PC-3 (cell line): ENCODE measurements at regions not wholly inside any gene's neighbourhood (a gene's known extent, or its start where the extent isn't known, plus 50 kb on each side); places are given as distances from the start of the nearest gene placed in this dataset.

ENCODE experiments used
- ATAC-seq: fragments of 200-7000 bp; cut with Tn5 transposase; 2 replicates; pipeline ENCODE4 v1.9.1; 2020; ENCODE audit warnings: mild to moderate bottlenecking, moderate library complexity
- BruUV-seq: library from RNA; stranded (reverse); fragments of 400-500 nt; replicated peaks from 2 replicates; lab custom pipeline; 2021; lab: Mats Ljungman, UMichigan
- CTCF ChIA-PET: fragments of 300-600 bp; sonication (Branson Sonifier 250); formaldehyde crosslinking; loops from one replicate; lab custom pipeline; 2022; ENCODE audit warnings: antibody characterized with exemption; lab: Charles Lee
- POLR2A ChIA-PET: fragments of 300-600 bp; sonication (Branson Sonifier 250); formaldehyde crosslinking; loops from one replicate; lab custom pipeline; 2022; ENCODE audit warnings: antibody characterized with exemption; ENCODE audit not compliant: unreplicated experiment; lab: Charles Lee
- DNase-seq: peaks from one replicate; pipeline ENCODE4 v3.0.0-alpha.2; 2015
- H2AFZ ChIP-seq: fragments of 300-600 bp; sonication (generic); 2 replicates; pipeline ENCODE4 v1.6.0; 2016; ENCODE audit warnings: antibody characterized with exemption, low read length
- H3F3A ChIP-seq: fragments of 300-600 bp; sonication (generic); one replicate; pipeline ENCODE4 v1.6.0; 2017; ENCODE audit warnings: antibody characterized with exemption, low read length, control low read depth, mild to moderate bottlenecking; ENCODE audit not compliant: unreplicated experiment
- H3K27ac ChIP-seq: fragments of 300-600 bp; sonication (generic); 2 replicates; pipeline ENCODE4 v1.5.1; 2016; ENCODE audit warnings: mild to moderate bottlenecking, low read length
- H3K27me3 ChIP-seq: fragments of 300-600 bp; sonication (generic); 2 replicates; pipeline ENCODE4 v1.6.1; 2016; ENCODE audit warnings: low read length, mixed read lengths
- H3K36me3 ChIP-seq: fragments of 300-600 bp; sonication (generic); 2 replicates; pipeline ENCODE4 v1.6.1; 2016; ENCODE audit warnings: low read depth, mixed run types, low read length, mixed read lengths
- H3K4me1 ChIP-seq: fragments of 300-600 bp; sonication (generic); 2 replicates; pipeline ENCODE4 v1.5.1; 2016; ENCODE audit warnings: low read length; ENCODE audit not compliant: insufficient read depth
- H3K4me2 ChIP-seq: fragments of 300-600 bp; sonication (generic); 2 replicates; pipeline ENCODE4 v1.6.0; 2016; ENCODE audit warnings: low read length
- H3K4me3 ChIP-seq: fragments of 300-600 bp; sonication (generic); 2 replicates; pipeline ENCODE4 v1.5.1; 2016; ENCODE audit warnings: mild to moderate bottlenecking, low read length, mixed read lengths
- H3K79me2 ChIP-seq: fragments of 300-600 bp; sonication (generic); 2 replicates; pipeline ENCODE4 v1.6.1; 2017; ENCODE audit warnings: low read length, mixed read lengths
- H3K9ac ChIP-seq: fragments of 300-600 bp; sonication (generic); 2 replicates; pipeline ENCODE4 v1.6.0; 2016; ENCODE audit warnings: mild to moderate bottlenecking, low read length
- H3K9me2 ChIP-seq: fragments of 300-600 bp; sonication (generic); replicated peaks from 2 replicates; pipeline ENCODE4 v1.6.1; 2016; ENCODE audit warnings: mixed run types, low read length, mixed read lengths
- H3K9me3 ChIP-seq: fragments of 300-600 bp; sonication (generic); 2 replicates; pipeline ENCODE4 v1.6.1; 2016; ENCODE audit warnings: low read length, mixed read lengths
- H4K20me1 ChIP-seq: fragments of 300-600 bp; sonication (generic); 2 replicates; pipeline ENCODE4 v1.6.1; 2016; ENCODE audit warnings: low read length, mixed read lengths
- EZH2 ChIP-seq: fragments of 300-600 bp; sonication (generic); IDR thresholded peaks from one replicate; pipeline ENCODE4 v1.6.1; 2017; ENCODE audit warnings: antibody characterized with exemption, mild to moderate bottlenecking, low read length; ENCODE audit not compliant: unreplicated experiment
- EZH2phosphoT487 ChIP-seq: fragments of 300-600 bp; sonication (generic); IDR thresholded peaks from 2 replicates; pipeline ENCODE4 v1.6.1; 2018; ENCODE audit warnings: mild to moderate bottlenecking, antibody characterized with exemption, low read length, borderline replicate concordance
- intact Hi-C: fragments of 100-400 bp; cut with micrococcal nuclease; formaldehyde crosslinking; loops from 2 replicates; pipeline ENCODE4 v1.9.0; 2023
- TF ChIP-seq, protein P1 (sequence below): fragments of 300-600 bp; sonication (generic); conservative IDR thresholded peaks from 2 replicates; pipeline ENCODE4 v1.5.1; 2017; ENCODE audit warnings: antibody characterized with exemption, low read depth, mild to moderate bottlenecking, low read length

DNA sequence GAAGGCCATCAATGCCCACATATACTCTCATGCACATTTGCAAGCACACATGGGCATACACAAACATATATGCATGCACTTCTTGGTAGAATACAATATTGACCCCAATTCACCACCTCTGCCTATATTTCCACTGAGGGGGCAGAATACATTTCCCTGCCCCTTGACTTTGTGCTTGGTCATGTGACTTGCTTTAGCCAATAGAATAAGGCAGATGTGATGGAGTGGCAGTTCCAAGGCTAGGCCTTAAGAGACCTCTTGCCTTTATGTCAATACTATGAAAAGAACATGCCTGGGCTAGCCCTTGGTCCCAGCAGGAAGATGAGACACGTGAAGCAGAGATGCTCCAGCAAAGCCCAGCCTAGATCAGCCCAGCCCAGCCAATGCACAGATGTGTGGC, 66.0 kb upstream of the GRIK3 start:
- TF ChIP-seq, protein P1, sequence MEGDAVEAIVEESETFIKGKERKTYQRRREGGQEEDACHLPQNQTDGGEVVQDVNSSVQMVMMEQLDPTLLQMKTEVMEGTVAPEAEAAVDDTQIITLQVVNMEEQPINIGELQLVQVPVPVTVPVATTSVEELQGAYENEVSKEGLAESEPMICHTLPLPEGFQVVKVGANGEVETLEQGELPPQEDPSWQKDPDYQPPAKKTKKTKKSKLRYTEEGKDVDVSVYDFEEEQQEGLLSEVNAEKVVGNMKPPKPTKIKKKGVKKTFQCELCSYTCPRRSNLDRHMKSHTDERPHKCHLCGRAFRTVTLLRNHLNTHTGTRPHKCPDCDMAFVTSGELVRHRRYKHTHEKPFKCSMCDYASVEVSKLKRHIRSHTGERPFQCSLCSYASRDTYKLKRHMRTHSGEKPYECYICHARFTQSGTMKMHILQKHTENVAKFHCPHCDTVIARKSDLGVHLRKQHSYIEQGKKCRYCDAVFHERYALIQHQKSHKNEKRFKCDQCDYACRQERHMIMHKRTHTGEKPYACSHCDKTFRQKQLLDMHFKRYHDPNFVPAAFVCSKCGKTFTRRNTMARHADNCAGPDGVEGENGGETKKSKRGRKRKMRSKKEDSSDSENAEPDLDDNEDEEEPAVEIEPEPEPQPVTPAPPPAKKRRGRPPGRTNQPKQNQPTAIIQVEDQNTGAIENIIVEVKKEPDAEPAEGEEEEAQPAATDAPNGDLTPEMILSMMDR, result no peak
- TF ChIP-seq EZH2phosphoT487 (no peak), EZH2 (no peak)
- Histone ChIP-seq H3K4me3 (no peak overlapping the region), H3K9me3 (no peaks in the 10 kb centered on the region), H3K27me3 (no peaks in the 10 kb centered on the region), H3K4me1 (0 out of 2 replicates have a peak, but pooled peaks cover 4% of the 10 kb centered on the region), H3K9me2 (no peaks in the 10 kb centered on the region), H3K9ac (no peak overlapping the region), H3K27ac (no peak overlapping the region), H3F3A (no peaks in the 10 kb centered on the region), H3K79me2 (no peaks in the 10 kb centered on the region), H2AFZ (no peak overlapping the region), H3K4me2 (no peak overlapping the region), H3K36me3 (no peaks in the 10 kb centered on the region), H4K20me1 (no peaks in the 10 kb centered on the region)
- intact Hi-C loops, result no loop called here
- POLR2A ChIA-PET, result no interaction called here
- ATAC-seq, result no peak
- no peak for DNase-seq
- CTCF ChIA-PET, result no interaction called here
- no TSS peak for BruUV-seq

DNA sequence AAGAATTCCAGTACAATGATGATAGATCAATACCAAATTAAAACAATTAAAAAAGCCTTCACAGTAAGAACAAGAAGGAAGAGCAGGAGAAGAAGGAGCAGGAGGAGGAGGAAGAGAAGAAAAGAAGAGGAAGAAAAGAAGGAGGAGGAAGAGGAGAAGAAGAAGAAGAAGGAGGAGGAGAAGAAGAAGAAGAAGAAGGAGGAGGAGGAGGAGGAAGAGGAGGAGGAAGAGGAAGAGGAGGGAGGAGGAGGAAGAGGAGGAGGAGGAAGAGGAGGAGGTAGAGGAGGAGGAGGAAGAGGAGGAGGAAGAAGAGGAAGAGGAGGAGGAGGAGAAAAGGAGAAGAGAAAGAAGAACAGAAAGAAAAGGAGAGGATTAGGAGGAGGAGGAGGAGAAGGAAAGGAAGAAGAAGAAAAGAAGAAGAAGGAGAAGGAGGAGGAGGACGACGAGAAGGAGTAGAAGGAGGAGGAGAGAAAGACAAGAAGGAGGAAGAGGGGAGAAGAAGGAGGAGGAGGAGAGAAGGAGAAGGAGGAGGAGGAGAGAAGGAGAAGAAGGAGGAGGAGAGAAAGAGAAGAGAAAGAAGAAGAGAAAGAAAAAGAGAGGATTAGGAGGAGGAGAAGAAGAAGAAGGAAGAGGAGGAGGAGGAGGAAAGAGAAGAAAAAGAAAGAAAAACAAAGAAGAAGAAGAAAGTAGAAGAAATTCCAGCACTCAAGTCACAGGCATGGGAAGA, 68.5 kb upstream of the GRIK3 start:
- Histone ChIP-seq H3F3A (no peaks in the 10 kb centered on the region), H3K27ac (no peak overlapping the region), H3K79me2 (no peaks in the 10 kb centered on the region), H2AFZ (no peak overlapping the region), H3K4me3 (no peak overlapping the region), H3K36me3 (no peaks in the 10 kb centered on the region), H3K4me1 (no peaks in the 10 kb centered on the region), H3K9me3 (no peaks in the 10 kb centered on the region), H3K9ac (no peak overlapping the region), H3K27me3 (no peaks in the 10 kb centered on the region), H3K4me2 (no peak overlapping the region), H4K20me1 (no peaks in the 10 kb centered on the region), H3K9me2 (no peaks in the 10 kb centered on the region)
- ATAC-seq (no peak), DNase-seq (no peak)
- CTCF ChIA-PET, result no interaction called here
- TF ChIP-seq EZH2phosphoT487 (no peak), EZH2 (no peak)
- TF ChIP-seq, protein P1, result no peak
- POLR2A ChIA-PET, result no interaction called here
- no TSS peak for BruUV-seq
- intact Hi-C loops, result no loop called here

DNA sequence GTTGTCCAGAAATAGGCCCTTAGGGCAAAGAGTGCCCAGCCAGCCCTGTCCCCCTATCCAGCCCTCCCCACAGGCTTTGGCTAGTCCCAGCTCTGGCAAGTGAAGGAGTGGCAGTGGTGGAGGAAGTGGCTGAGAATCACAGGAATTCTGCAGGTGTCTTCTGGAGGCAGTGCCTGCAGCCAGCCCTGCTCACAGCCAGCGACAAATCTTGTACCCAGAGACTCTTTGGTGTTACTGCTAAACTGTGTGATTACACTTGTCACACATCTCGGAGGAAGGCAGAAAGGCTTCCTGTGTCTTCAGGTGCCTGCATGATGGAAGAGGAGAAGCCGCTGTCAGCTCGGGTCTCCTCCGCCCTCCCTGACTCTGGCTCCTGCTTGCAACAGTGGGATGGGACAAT, 71.6 kb upstream of the GRIK3 start:
- ChIA-PET POLR2A (no interaction called here), CTCF (no interaction called here)
- no peak for ATAC-seq
- Histone ChIP-seq H3K27me3 (no peaks in the 10 kb centered on the region), H3K4me2 (no peak overlapping the region), H3K79me2 (no peaks in the 10 kb centered on the region), H3K9me3 (no peaks in the 10 kb centered on the region), H3K4me1 (no peaks in the 10 kb centered on the region), H3K9ac (no peak overlapping the region), H4K20me1 (no peaks in the 10 kb centered on the region), H2AFZ (no peak overlapping the region), H3K36me3 (no peaks in the 10 kb centered on the region), H3K9me2 (no peaks in the 10 kb centered on the region), H3F3A (no peaks in the 10 kb centered on the region), H3K4me3 (no peak overlapping the region), H3K27ac (no peak overlapping the region)
- BruUV-seq, result no TSS peak
- intact Hi-C loops, result no loop called here
- TF ChIP-seq, protein P1, result no peak
- TF ChIP-seq EZH2 (no peak), EZH2phosphoT487 (no peak)
- DNase-seq, result no peak
